Upper lobe of left lung (tissue), 6 donors: ENCODE measurements at regions not wholly inside any gene's neighbourhood (a gene's known extent, or its start where the extent isn't known, plus 50 kb on each side); places are given as distances from the start of the nearest gene placed in this dataset.
"Not testable (repeated sequence)": the region's sequence is repeated elsewhere in the genome, so short reads cannot be mapped to it uniquely, and the experiment has no call there.

Experiments used
- ATAC-seq, 2 donors: fragments of 200-7000 bp; cut with Tn5 transposase; one replicate each; pipeline ENCODE4 v1.9.1; 2022; ENCODE audit warnings: mild to moderate bottlenecking in 2 of 2, moderate library complexity in 2 of 2; ENCODE audit not compliant: low FRiP score in 2 of 2
- DNase-seq, 2 donors: peaks; one replicate each; pipeline ENCODE4 v3.0.0-alpha.2; 2019 to 2020
- H3K27ac ChIP-seq, 4 donors: fragments of 200-600 bp; sonication (generic); one replicate each; pipeline ENCODE4 v1.5.1; 2016 to 2019
- H3K27me3 ChIP-seq, 4 donors: fragments of 200-600 bp; sonication (generic); one replicate each; pipeline ENCODE4 v1.5.1; 2017 to 2019
- H3K36me3 ChIP-seq, 4 donors: fragments of 200-600 bp; sonication (generic); one replicate each; pipeline ENCODE4 v1.5.1; 2016 to 2019
- H3K4me1 ChIP-seq, 4 donors: fragments of 200-600 bp; sonication (generic); one replicate each; pipeline ENCODE4 v1.5.1; 2018 to 2019
- H3K4me3 ChIP-seq, 4 donors: fragments of 200-600 bp; sonication (generic); one replicate each; pipeline ENCODE4 v1.5.1; 2017 to 2019; ENCODE audit warnings: mild to moderate bottlenecking in 2 of 4, moderate library complexity in 1 of 4
- H3K9me3 ChIP-seq, 4 donors: fragments of 200-600 bp; sonication (generic); one replicate each; pipeline ENCODE4 v1.5.1; 2018 to 2019
- EP300 ChIP-seq, 4 donors: sonication (generic); formaldehyde crosslinking; IDR thresholded peaks; one replicate each; pipeline ENCODE4 v1.5.1; 2017; ENCODE audit warnings: antibody characterized with exemption in 4 of 4, control low read depth in 2 of 4
- POLR2A ChIP-seq, 4 donors: fragments of 450-650 bp; IDR thresholded peaks; one replicate each; pipeline ENCODE4 v1.5.1; 2016 to 2017; ENCODE audit warnings: antibody characterized with exemption in 4 of 4, mild to moderate bottlenecking in 2 of 4
- POLR2AphosphoS5 ChIP-seq, 2 donors: sonication (generic); formaldehyde crosslinking; IDR thresholded peaks; one replicate each; pipeline ENCODE4 v1.5.1; 2017; ENCODE audit warnings: antibody characterized with exemption in 2 of 2
- WGBS, 2 donors: methylation state at CpG; one replicate each; pipeline ENCODE4 v1.1.5; 2017 to 2018; 5-methylcytosine and 5-hydroxymethylcytosine counted together
- TF ChIP-seq, protein P1 (sequence below), 6 experiments: fragments of 450-650 bp in 4 of 6; fragments of 200-600 bp in 2 of 6; sonication (generic) in 2 of 6; IDR thresholded peaks; one replicate each; pipeline ENCODE4 v1.5.1; 2016 to 2019; ENCODE audit warnings: antibody characterized with exemption in 6 of 6
- donor health status: DM: no; HTN: no; CAD: no; lungs with moderate emphysema.
- donor health status: DM: no; HTN: yes; CAD: no; lungs with severe emphysema.

DNA sequence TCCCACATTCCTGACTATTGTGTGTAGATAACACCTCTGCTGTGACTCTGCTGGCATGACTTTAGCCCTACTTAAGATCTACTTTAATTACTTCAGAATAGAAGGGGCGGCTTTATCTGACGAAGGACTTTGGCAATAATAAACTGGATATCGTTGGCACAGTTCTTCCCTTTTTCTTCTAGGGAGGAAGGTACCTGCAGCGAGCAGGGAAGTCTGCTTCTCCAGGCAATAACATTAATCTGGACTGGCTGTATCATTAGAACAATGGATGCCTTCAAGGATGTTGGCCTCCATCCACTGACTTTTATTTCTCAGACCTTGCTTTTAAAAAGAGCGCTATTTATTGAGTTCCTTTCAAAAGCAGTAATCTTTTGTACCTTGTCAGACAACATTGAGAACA is 172.6 kb upstream of the THSD7A start:
- WGBS, 2 donors: 81 to 92% methylated on average over 5 of the region's 5 CpGs
- no peak for TF ChIP-seq EP300 (IDR thresholded peaks at IDR 0.05)
- no peak for TF ChIP-seq POLR2A (IDR thresholded peaks at IDR 0.05)
- TF ChIP-seq, protein P1, sequence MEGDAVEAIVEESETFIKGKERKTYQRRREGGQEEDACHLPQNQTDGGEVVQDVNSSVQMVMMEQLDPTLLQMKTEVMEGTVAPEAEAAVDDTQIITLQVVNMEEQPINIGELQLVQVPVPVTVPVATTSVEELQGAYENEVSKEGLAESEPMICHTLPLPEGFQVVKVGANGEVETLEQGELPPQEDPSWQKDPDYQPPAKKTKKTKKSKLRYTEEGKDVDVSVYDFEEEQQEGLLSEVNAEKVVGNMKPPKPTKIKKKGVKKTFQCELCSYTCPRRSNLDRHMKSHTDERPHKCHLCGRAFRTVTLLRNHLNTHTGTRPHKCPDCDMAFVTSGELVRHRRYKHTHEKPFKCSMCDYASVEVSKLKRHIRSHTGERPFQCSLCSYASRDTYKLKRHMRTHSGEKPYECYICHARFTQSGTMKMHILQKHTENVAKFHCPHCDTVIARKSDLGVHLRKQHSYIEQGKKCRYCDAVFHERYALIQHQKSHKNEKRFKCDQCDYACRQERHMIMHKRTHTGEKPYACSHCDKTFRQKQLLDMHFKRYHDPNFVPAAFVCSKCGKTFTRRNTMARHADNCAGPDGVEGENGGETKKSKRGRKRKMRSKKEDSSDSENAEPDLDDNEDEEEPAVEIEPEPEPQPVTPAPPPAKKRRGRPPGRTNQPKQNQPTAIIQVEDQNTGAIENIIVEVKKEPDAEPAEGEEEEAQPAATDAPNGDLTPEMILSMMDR (IDR thresholded peaks at IDR 0.05): no peak
- no peak for TF ChIP-seq POLR2AphosphoS5 (IDR thresholded peaks at IDR 0.05)
- H3K36me3 ChIP-seq: no peaks in the 10 kb centered on the region
- H3K27me3 ChIP-seq: no peaks in the 10 kb centered on the region
- no peak overlapping the region for H3K27ac ChIP-seq
- H3K4me1 ChIP-seq: no peaks in the 10 kb centered on the region
- no peak for DNase-seq
- H3K9me3 ChIP-seq: no peaks in the 10 kb centered on the region
- H3K4me3 ChIP-seq: no peak overlapping the region
- no peak for ATAC-seq

DNA sequence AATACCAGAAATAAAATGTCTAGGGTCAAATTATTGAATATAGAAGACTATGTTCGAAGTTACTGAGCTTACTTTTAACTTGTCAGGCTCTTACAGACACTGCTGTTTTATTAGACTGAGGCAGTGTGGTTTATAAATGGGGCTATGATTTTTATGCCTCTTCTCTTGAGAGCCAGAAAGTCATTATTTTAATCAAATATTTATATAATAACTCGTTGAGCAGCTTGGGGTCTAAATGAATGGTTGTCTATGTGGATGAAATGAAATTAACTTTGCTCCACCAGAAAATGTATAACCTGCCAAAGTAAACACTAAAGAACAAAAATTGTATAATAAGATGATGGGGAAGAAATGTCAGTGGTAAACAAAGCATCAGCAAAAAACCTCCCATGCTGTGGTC is 175.6 kb upstream of the THSD7A start:
- Histone ChIP-seq H3K9me3 (no peaks in the 10 kb centered on the region), H3K36me3 (no peaks in the 10 kb centered on the region), H3K4me1 (no peaks in the 10 kb centered on the region), H3K27me3 (no peaks in the 10 kb centered on the region), H3K4me3 (no peak overlapping the region), H3K27ac (no peak overlapping the region)
- 39 to 48% methylated on average over 2 of the region's 2 CpGs for WGBS, 2 donors
- TF ChIP-seq EP300 (IDR thresholded peaks at IDR 0.05): no peak
- TF ChIP-seq, protein P1 (IDR thresholded peaks at IDR 0.05): no peak
- no peak for TF ChIP-seq POLR2AphosphoS5 (IDR thresholded peaks at IDR 0.05)
- TF ChIP-seq POLR2A (IDR thresholded peaks at IDR 0.05): no peak
- DNase-seq (no peak), ATAC-seq (no peak)

DNA sequence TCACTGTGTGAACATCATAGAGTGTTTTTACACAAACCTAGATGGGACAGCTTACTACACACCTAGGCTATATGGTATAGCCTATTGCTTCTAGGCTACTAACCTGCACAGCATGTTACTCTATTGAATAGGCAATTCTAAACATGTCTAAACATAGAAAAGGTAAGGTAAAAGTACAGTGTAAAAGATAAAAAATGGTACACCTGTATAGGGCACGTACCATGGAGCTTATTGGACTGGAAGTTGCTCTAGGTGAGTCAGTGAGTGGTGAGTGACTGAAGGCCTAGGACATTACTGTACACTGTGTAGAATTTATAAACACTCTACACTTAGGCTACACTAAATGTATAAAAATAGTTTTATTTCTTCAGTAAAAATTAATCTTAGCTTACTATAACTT is 182.0 kb upstream of the THSD7A start:
- TF ChIP-seq POLR2A (IDR thresholded peaks at IDR 0.05): no peak
- no peak for TF ChIP-seq EP300 (IDR thresholded peaks at IDR 0.05)
- TF ChIP-seq, protein P1 (IDR thresholded peaks at IDR 0.05): no peak
- no peak for TF ChIP-seq POLR2AphosphoS5 (IDR thresholded peaks at IDR 0.05)
- ATAC-seq (no peak), DNase-seq (no peak)
- Histone ChIP-seq H3K4me1 (no peaks in the 10 kb centered on the region), H3K27me3 (no peaks in the 10 kb centered on the region), H3K27ac (no peak overlapping the region), H3K4me3 (no peak overlapping the region), H3K36me3 (no peaks in the 10 kb centered on the region), H3K9me3 (no peaks in the 10 kb centered on the region)
- WGBS, 2 donors: 91 to 92% methylated on average over 1 of the region's 1 CpG

DNA sequence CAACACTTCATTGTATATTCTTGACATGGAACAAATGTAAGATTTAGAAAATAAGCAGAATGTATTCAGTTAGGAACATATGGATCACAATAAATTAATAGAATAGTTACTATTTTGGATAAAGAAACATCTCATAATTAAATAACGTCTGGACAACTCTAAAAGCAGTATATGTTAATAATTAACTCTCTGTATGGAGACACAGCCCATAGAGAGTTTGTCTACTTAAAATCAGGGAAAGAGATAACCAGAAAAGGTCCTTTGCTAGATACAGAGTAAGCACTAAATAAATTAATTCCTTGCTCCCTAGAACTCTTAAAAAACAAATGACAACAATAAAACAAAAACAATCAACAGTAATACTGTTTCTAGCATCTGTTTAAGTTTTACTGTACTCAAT is 184.4 kb upstream of the THSD7A start:
- Histone ChIP-seq H3K4me3 (no peak overlapping the region), H3K4me1 (no peaks in the 10 kb centered on the region), H3K27ac (no peak overlapping the region), H3K36me3 (no peaks in the 10 kb centered on the region), H3K27me3 (no peaks in the 10 kb centered on the region), H3K9me3 (no peaks in the 10 kb centered on the region)
- ATAC-seq (no peak), DNase-seq (no peak)
- TF ChIP-seq EP300 (IDR thresholded peaks at IDR 0.05) (no peak), POLR2AphosphoS5 (IDR thresholded peaks at IDR 0.05) (no peak), POLR2A (IDR thresholded peaks at IDR 0.05) (no peak)
- TF ChIP-seq, protein P1 (IDR thresholded peaks at IDR 0.05): no peak
- WGBS, 2 donors: 46 to 51% methylated on average over 1 of the region's 1 CpG

DNA sequence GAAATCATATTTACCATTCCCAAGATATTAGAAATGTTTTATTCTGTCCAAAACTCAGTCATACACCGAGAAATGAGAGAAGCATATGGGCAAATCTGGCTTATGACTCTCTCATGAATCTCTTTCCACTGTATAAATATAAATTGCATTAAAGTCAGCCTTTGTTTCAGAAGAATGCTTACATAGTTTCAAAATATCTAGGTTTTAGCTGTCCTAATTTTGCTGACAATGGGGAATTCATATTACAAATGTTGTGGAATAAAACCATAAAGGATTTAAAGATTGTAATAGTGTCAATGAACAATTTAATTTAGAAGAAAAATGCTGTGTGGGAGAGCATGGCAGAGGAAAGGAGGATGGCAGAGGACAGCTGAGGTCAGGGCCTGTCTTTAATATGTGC is 185.0 kb upstream of the THSD7A start:
- DNase-seq (no peak), ATAC-seq (no peak)
- H3K27me3 ChIP-seq: no peaks in the 10 kb centered on the region
- no peaks in the 10 kb centered on the region for H3K4me1 ChIP-seq
- no peak overlapping the region for H3K4me3 ChIP-seq
- H3K9me3 ChIP-seq: no peaks in the 10 kb centered on the region
- TF ChIP-seq, protein P1 (IDR thresholded peaks at IDR 0.05): no peak
- TF ChIP-seq POLR2A (IDR thresholded peaks at IDR 0.05) (no peak), EP300 (IDR thresholded peaks at IDR 0.05) (no peak), POLR2AphosphoS5 (IDR thresholded peaks at IDR 0.05) (no peak)
- no peaks in the 10 kb centered on the region for H3K36me3 ChIP-seq
- WGBS, 2 donors: 68 to 70% methylated on average over 1 of the region's 1 CpG
- H3K27ac ChIP-seq: no peak overlapping the region

DNA sequence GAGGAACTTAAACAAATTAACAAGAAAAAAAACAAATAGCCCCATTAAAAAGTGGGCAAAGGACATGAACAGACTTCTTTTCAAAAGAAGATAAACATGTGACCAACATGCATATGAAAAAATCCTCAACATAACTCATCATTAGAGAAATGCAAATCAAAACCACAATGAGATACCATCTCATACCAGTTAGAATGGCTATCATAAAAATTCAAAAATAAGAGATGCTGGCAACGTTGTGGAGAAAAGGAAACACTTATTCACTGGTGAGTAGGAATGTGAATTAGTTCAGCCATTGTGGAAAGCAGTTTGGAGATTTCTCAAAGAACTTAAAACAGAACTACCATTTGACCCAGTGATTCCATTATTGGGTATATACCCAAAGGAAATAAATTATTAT is 189.1 kb upstream of the TMEM106B start:
- not testable (repeated sequence) for ATAC-seq, H3K4me3 ChIP-seq, H3K36me3 ChIP-seq, H3K9me3 ChIP-seq, H3K4me1 ChIP-seq, H3K27ac ChIP-seq, H3K27me3 ChIP-seq, DNase-seq
- WGBS, 2 donors: 75 to 76% methylated on average over 1 of the region's 1 CpG
